OCI-LY7 (cell line): ENCODE measurements at regions not wholly inside any gene's neighbourhood (a gene's known extent, or its start where the extent isn't known, plus 50 kb on each side); places are given as distances from the start of the nearest gene placed in this dataset.

Experiments used
- CTCF ChIP-seq: fragments of 200-600 bp; sonication (generic); conservative IDR thresholded peaks from 2 replicates; pipeline ENCODE4 v1.5.1; 2014; ENCODE audit warnings: mild to moderate bottlenecking, antibody characterized with exemption, low read length, moderate library complexity, mixed read lengths
- EZH2phosphoT487 ChIP-seq: fragments of 200-600 bp; sonication (generic); IDR thresholded peaks from 2 replicates; pipeline ENCODE4 v1.6.1; 2018; ENCODE audit warnings: low read depth, borderline replicate concordance, mild to moderate bottlenecking, mixed run types, antibody characterized with exemption, low read length, moderate library complexity, mixed read lengths

- no peak for TF ChIP-seq CTCF
- TF ChIP-seq EZH2phosphoT487 = no peak
These were observed 731.6 kb upstream of the ANKRD30A start for GRCh38 chr10:36393801-36394200.
